GM21825 (cell line): ENCODE measurements at regions not wholly inside any gene's neighbourhood (a gene's known extent, or its start where the extent isn't known, plus 50 kb on each side); places are given as distances from the start of the nearest gene placed in this dataset.
"Not testable (repeated sequence)": the region's sequence is repeated elsewhere in the genome, so short reads cannot be mapped to it uniquely, and the experiment has no call there.

ENCODE experiments used
- ATAC-seq: cut with Tn5 transposase; IDR thresholded peaks from one replicate; pipeline ENCODE4 v1.9.1; 2021; ENCODE audit warnings: mild to moderate bottlenecking, moderate library complexity; ENCODE audit not compliant: unreplicated experiment

DNA sequence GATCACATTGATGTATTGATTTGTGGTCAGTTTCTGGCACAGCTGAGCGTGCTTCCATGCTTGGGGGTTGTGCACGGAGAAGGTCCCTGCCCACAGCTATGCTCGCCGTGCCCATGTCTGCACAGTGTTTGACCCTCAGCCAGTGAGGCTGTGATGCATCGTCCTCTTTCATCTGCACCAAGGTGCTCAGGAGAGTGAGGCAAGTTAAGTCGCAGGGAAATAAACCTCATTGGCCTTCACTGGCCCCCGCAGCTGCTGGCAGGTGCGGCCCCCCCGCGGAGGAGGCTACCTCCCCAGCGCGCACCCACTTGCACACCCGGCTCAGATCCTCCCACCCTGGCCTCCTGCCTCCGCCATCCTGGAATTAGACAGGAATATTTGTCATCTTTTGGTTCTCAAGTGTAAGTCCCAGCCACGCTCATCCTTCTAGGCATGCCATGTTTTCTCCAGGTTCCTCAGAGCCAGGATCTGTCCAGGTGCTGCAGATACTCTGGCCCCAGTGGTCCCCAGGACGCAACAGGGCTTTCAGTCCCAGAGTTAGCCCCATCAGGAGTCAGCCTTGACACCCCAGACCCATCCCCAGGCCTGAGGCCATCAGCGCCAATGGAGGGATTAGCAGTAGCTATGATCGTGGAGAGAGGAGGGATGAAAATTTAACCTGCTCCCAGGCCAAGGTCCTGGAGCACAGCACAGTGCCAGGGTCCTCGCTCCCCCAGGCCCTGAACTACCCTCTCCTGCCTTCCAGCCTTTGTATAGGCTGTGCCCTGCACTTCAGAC is 93.7 kb downstream of the OAT start:
- no peak for ATAC-seq

DNA sequence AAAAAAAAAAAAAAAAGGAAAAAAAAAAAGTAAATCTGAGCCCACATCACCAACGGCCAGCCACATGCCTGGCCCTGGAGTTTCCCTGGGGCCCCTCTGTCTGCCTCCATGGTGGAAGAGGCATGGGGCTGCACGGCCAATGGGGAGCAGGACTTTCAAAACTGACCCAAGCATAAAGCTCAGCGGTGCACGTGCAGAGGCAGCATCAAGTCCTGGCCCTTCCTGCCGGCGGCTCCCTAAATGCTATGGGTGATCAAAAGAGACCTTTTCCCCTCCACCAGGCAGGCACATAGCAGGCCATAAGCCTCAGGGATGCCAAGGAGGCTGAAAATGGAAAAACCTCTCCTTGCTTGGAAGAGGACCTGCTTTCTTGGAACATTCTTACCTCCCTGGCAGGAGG is 94.3 kb downstream of the OAT start:
- no peak for ATAC-seq

- no peak for ATAC-seq
Observed at GRCh38 chr10:124323806-124324205, 94.9 kb downstream of the OAT start.

DNA sequence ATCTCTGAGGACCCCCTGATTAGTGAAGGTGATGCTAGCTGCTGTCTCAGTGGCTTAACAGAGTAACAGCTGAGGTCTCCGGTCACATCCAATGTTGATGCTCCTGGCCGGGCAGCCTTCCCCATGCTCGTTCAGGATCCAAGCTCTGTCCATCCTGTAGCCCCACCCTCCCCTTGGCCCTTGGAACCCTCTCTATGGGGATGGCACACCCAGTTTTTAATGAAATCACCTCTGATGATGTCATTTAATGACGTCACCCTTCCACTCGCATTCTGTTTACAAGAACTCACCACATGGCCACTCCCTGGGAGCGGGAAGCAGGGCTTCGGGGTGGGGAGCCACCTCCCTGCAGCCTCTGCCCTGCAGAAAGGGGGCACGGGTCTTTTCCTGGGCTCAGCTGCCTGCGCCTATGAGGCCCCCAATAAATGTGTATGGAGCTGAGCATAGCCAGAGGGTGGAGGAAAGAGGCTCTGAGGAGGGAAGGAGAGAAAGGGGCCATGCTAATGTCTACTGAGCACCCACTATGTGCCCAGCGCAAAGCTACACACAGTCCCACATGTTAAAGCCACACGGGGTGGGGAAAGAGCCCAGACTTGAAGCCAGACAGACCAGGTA is 95.5 kb downstream of the OAT start:
- ATAC-seq = no peak

DNA sequence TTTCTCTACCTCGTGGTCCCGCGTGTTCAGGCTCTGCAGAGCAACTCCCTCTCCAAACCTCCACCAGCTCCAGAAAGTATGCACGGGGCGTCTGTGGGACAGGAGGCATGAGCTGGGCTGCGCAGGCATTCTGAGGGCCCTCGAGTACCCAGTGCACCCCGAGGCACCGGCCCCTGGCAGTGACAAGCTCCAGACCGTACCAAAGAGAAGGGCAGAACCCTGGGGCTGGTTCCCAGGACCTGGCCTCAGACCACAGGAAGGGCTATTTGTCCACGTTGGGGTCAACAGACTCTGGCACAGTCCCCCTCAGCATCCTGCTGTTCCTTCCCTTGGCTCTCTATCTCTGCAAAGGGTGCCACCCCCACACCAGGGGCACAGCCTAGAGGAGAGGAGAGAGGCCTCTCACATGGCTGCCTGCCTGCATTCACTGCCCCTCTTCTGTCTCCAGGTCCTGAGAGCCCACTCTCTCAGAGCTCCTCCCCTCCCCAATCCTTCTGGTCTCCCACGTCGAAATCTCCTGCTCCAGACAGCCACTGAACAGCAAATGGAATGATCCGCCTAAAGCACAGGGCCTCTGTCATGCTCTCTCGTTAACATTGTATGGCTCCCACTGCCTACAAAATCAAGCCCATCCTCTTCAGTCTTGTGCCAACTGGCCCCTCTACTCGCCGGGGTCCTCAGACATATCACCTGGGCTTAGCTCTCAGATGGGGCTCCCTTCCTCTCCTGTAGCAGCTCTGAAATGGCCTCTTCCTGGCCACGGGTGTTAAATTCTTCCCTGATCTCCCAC is 96.3 kb downstream of the OAT start:
- ATAC-seq = no peak

- ATAC-seq = no peak
Observed at GRCh38 chr10:124321433-124322089, 97.2 kb downstream of the OAT start.

GRCh38 chr10:124320778-124321432 is 97.8 kb downstream of the OAT start:
- ATAC-seq = no peak

GRCh38 chr10:124319926-124320391 is 98.8 kb downstream of the OAT start:
- no peak for ATAC-seq

- not testable (repeated sequence) for ATAC-seq
Observed at GRCh38 chr10:124319520-124319919, 99.2 kb downstream of the OAT start.

GRCh38 chr10:124318811-124319210 is 99.9 kb downstream of the OAT start:
- no peak for ATAC-seq

GRCh38 chr10:124318076-124318475 is 100.6 kb downstream of the OAT start:
- no peak for ATAC-seq

GRCh38 chr10:124316326-124316725 is 102.4 kb downstream of the OAT start:
- ATAC-seq = no peak

GRCh38 chr10:124315591-124316270 is 103.0 kb downstream of the OAT start:
- no peak for ATAC-seq

GRCh38 chr10:124313374-124313773 is 105.3 kb downstream of the OAT start:
- no peak for ATAC-seq

GRCh38 chr10:124308811-124309210 is 109.9 kb downstream of the OAT start:
- ATAC-seq = no peak

DNA sequence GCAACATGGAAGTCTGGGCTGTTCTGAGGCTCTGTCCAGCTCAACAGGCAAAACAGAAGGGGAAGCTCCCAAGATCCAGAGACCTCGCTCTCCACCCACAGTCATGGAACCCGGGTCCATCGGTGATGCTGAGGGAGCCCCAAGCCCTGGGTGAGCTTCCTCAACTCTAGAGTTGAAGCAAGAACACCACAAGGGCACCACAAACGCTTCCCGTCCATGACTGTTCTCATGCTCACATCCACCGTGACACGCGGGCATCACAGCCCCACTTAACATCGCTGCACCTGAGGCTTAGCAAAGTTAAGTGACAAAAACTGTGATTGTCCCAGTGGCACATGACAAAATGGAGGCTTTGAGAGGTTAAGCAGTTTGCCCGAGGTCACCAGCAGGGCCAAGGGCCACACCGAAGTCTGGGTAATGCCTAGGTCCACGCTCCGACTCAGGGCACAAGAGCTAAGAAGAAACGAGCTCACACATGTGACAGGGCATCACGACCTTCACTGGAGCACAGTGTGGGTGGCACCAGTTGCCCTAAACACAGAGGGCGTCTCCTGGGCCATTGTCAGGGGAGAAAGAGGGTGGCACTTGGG is 110.6 kb downstream of the OAT start:
- ATAC-seq = no peak

- ATAC-seq = no peak
Observed at GRCh38 chr10:124307591-124307990, 111.1 kb downstream of the OAT start.

- no peak for ATAC-seq
Observed at GRCh38 chr10:124306922-124307371, 111.8 kb downstream of the OAT start.

DNA sequence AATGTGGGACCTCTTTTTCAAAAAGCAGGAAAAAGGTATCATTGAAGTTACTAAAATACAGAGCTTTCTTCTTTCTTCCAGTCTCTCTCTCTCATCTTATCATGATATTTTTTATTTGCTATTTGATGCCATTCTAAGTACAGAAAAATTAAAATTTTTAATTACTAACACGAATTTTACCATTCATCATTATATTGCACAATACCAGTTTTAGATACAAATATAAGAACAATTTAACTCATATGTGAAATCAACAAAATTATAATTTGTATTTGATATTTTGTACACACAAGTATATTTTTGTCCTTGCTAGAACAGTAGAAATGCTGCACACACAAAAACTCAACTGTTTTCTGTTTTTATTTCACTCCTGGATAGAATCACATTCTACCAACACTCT is 112.2 kb downstream of the OAT start:
- no peak for ATAC-seq

- ATAC-seq = no peak
Observed at GRCh38 chr10:124305984-124306383, 112.7 kb downstream of the OAT start.
